ENCODE measurements at regions not wholly inside any gene's neighbourhood (a gene's known extent, or its start where the extent isn't known, plus 50 kb on each side); places are given as distances from the start of the nearest gene placed in this dataset.

DNA sequence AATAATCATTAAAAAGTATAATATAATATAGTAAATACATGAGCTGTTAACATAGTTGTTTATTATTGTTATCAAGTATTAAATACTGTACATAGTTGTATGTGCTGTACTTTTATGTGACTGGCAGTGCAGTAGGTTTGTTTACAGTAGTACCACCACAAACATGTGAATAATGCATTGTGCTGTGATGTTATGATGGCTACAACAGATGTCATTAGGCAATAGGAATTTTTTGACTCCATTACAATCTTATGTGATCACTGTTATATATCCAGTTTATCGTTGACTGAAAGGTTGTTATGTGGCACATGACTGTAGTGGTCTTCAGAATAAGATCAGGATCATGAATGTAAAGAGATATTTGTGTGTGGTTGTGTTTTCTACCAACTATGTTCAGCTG lies 577.8 kb downstream of the JRKL start:
- Mint-ChIP-seq H3K27me3 (ENCODE audit: insufficient read depth) (no peaks in the 10 kb centered on the region), H3K4me1 (ENCODE audit: low read depth) (no peaks in the 10 kb centered on the region), H3K4me3 (no peak overlapping the region), H3K27ac (no peak overlapping the region), H3K9me3 (peaks cover 6% of the 10 kb centered on the region; the same call in 1 of the 2 replicates), H3K36me3 (ENCODE audit: low read depth) (no peaks in the 10 kb centered on the region)
- DNase-seq: no peak
- TF ChIP-seq, protein P1, sequence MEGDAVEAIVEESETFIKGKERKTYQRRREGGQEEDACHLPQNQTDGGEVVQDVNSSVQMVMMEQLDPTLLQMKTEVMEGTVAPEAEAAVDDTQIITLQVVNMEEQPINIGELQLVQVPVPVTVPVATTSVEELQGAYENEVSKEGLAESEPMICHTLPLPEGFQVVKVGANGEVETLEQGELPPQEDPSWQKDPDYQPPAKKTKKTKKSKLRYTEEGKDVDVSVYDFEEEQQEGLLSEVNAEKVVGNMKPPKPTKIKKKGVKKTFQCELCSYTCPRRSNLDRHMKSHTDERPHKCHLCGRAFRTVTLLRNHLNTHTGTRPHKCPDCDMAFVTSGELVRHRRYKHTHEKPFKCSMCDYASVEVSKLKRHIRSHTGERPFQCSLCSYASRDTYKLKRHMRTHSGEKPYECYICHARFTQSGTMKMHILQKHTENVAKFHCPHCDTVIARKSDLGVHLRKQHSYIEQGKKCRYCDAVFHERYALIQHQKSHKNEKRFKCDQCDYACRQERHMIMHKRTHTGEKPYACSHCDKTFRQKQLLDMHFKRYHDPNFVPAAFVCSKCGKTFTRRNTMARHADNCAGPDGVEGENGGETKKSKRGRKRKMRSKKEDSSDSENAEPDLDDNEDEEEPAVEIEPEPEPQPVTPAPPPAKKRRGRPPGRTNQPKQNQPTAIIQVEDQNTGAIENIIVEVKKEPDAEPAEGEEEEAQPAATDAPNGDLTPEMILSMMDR (IDR thresholded peaks at IDR 0.05): no peak

DNA sequence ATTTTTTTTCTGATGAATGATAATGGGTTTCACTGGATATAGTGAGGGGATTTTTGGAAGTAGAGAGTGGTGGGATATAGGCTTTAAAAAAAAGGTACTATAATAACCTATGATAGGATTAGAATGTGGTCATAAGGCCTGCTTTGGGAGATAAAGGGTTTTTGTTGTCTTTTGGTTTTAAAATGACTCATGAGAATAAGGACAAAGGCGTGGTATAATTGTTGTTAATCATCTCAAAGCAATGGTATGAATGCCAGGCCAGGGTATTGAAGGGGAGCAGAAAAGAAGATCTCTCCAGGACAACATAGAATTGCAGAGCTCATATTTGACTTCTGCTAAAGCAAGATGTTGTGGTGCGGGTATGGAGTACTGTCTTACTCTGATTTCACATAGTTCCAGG lies 579.4 kb downstream of the JRKL start:
- no peak for DNase-seq
- Mint-ChIP-seq H3K9me3 (peaks cover 14% of the 10 kb centered on the region; the same call in 1 of the 2 replicates), H3K4me1 (ENCODE audit: low read depth) (no peaks in the 10 kb centered on the region), H3K27ac (no peak overlapping the region), H3K36me3 (ENCODE audit: low read depth) (no peaks in the 10 kb centered on the region), H3K27me3 (ENCODE audit: insufficient read depth) (no peaks in the 10 kb centered on the region), H3K4me3 (no peak overlapping the region)
- TF ChIP-seq, protein P1 (IDR thresholded peaks at IDR 0.05): no peak

DNA sequence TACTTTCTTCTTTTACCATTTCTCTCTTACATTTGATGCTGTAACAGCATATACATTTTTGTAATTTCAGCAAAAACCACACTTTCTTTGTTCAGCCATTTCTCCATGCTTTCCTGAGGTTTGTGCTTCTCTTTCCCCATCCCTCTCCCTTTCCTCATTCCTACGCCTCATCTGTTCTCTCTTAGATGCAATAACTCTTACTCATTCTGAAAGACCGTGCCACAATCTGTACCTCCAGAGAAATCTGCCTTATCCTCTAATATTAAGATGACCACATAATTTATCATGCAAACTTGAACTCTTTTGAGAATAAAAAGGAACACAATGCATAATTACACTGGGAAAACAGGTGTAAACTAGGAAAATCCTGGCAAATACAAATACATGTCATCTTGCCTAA lies 588.9 kb downstream of the JRKL start:
- Mint-ChIP-seq H3K36me3 (ENCODE audit: low read depth) (peaks cover 4% of the 10 kb centered on the region; the same call in 1 of the 2 replicates), H3K9me3 (peaks cover 25% of the 10 kb centered on the region), H3K4me3 (no peak overlapping the region), H3K27ac (no peak overlapping the region), H3K4me1 (ENCODE audit: low read depth) (no peaks in the 10 kb centered on the region), H3K27me3 (ENCODE audit: insufficient read depth) (no peaks in the 10 kb centered on the region)
- TF ChIP-seq, protein P1 (IDR thresholded peaks at IDR 0.05): no peak
- no peak for DNase-seq

DNA sequence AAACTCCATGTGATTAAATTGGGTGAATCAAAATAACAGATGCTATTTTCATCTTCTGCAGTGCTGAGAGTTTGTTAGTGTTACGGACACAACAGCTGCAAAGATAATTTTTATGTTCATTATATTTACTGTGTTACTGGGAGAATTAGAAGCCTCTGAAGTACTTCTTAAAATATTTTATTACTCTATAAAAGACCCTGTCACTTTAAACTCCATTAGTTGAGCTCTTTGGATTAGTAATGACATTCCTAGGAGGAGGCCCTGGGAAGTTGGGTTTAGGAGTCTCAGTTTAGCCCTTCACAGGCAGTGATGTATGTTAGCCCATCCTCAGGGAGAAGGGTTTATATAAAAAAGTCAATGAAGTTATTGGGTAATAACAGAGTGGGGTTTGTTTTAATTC lies 596.7 kb downstream of the JRKL start:
- TF ChIP-seq, protein P1 (IDR thresholded peaks at IDR 0.05): no peak

DNA sequence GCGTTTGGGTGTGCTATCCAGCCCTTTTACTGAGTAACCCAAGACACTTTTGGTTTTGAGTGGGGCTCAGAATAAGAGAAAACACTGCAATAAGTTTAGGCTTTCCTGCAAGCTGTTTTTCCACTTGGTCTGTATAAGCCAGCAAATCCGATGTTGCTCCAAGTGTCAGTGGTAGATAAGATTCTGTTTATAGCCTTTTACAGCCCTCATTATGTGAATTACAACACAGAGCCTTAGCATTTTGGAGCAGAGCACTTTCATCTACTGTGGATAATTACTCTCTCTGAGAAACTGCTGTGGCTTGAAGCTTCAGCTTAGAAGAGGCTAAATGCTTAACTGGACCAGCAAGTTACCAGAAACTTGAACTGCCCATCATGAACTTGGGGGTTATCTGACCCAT lies 601.1 kb downstream of the JRKL start:
- no peak for DNase-seq
- no peaks in the 10 kb centered on the region for H3K4me1 Mint-ChIP-seq (ENCODE audit: low read depth)
- H3K27me3 Mint-ChIP-seq (ENCODE audit: insufficient read depth): no peaks in the 10 kb centered on the region
- H3K36me3 Mint-ChIP-seq (ENCODE audit: low read depth): no peaks in the 10 kb centered on the region
- TF ChIP-seq, protein P1 (IDR thresholded peaks at IDR 0.05): no peak
- H3K9me3 Mint-ChIP-seq: peaks cover 31% of the 10 kb centered on the region
- H3K4me3 Mint-ChIP-seq: no peak overlapping the region
- no peak overlapping the region for H3K27ac Mint-ChIP-seq

More for the DNA sequence above, 596.7 kb downstream of the JRKL start:
- no peaks in the 10 kb centered on the region for H3K4me1 Mint-ChIP-seq (ENCODE audit: low read depth)
- H3K27me3 Mint-ChIP-seq (ENCODE audit: insufficient read depth): no peaks in the 10 kb centered on the region
- no peaks in the 10 kb centered on the region for H3K36me3 Mint-ChIP-seq (ENCODE audit: low read depth)
- no peak for DNase-seq
- H3K4me3 Mint-ChIP-seq: no peak overlapping the region
- no peak overlapping the region for H3K27ac Mint-ChIP-seq
- H3K9me3 Mint-ChIP-seq: peaks cover 24% of the 10 kb centered on the region

DNA sequence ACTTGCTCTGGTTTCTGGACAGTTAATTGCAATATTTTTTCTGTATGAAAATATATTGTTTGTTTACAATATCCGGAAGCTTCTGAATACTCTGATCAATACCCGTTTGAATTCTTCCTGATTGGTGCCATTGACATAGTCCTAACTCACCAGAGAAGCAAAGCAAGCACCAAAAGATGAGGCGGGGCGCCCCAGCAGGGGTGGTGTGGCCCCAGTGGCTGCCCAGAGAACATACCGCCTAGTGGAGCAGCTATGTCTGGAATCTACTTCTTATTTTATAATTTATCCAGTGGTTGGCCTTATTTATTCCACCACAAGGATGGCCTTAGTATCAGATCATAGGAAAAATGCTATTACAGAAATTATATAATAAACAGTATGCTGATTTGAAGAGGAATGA lies 610.7 kb downstream of the JRKL start:
- DNase-seq: no peak
- Mint-ChIP-seq H3K9me3 (peaks cover 22% of the 10 kb centered on the region), H3K4me1 (ENCODE audit: low read depth) (no peaks in the 10 kb centered on the region), H3K4me3 (no peak overlapping the region), H3K36me3 (ENCODE audit: low read depth) (no peaks in the 10 kb centered on the region), H3K27ac (no peak overlapping the region), H3K27me3 (ENCODE audit: insufficient read depth) (no peaks in the 10 kb centered on the region)
- TF ChIP-seq, protein P1 (IDR thresholded peaks at IDR 0.05): no peak
